NCI-H2196 (cell line): ENCODE measurements at regions not wholly inside any gene's neighbourhood (a gene's known extent, or its start where the extent isn't known, plus 50 kb on each side); places are given as distances from the start of the nearest gene placed in this dataset.
"Not testable (repeated sequence)": the region's sequence is repeated elsewhere in the genome, so short reads cannot be mapped to it uniquely, and the experiment has no call there.

Experiments
- DNase-seq: peaks from one replicate; lab custom pipeline; 2025; ENCODE audit not compliant: unreplicated experiment; lab: John Stamatoyannopoulos, UW

- no peak for DNase-seq
These were observed 69.2 kb downstream of the LYZL2 start for GRCh38 chr10:30560326-30560725.

- DNase-seq: no peak
These were observed 70.4 kb downstream of the LYZL2 start for GRCh38 chr10:30559180-30559579.

- no peak for DNase-seq
These were observed 71.1 kb downstream of the LYZL2 start for GRCh38 chr10:30558411-30558810.

GRCh38 chr10:30557884-30558283, 71.7 kb downstream of the LYZL2 start:
- DNase-seq: no peak

GRCh38 chr10:30556189-30556588, 73.4 kb downstream of the LYZL2 start:
- no peak for DNase-seq

- no peak for DNase-seq
These were observed 74.1 kb downstream of the LYZL2 start for GRCh38 chr10:30555465-30555864.

- DNase-seq: no peak
These were observed 75.1 kb downstream of the LYZL2 start for GRCh38 chr10:30554440-30554825.

GRCh38 chr10:30553626-30554439, 75.7 kb downstream of the LYZL2 start:
- DNase-seq: no peak

GRCh38 chr10:30553018-30553625, 76.4 kb downstream of the LYZL2 start:
- no peak for DNase-seq

- DNase-seq: no peak
These were observed 78.4 kb downstream of the LYZL2 start for GRCh38 chr10:30550967-30551815.

- DNase-seq: not testable (repeated sequence)
These were observed 80.3 kb downstream of the LYZL2 start for GRCh38 chr10:30549134-30549687.

GRCh38 chr10:30546511-30546910, 83.0 kb downstream of the LYZL2 start:
- DNase-seq: no peak

GRCh38 chr10:30542895-30543288, 86.7 kb downstream of the LYZL2 start:
- no peak for DNase-seq

GRCh38 chr10:30542001-30542894, 87.3 kb downstream of the LYZL2 start:
- no peak for DNase-seq

GRCh38 chr10:30540276-30540675, 89.3 kb downstream of the LYZL2 start:
- no peak for DNase-seq

- DNase-seq: no peak
These were observed 91.5 kb downstream of the LYZL2 start for GRCh38 chr10:30538086-30538485.

- DNase-seq: no peak
These were observed 92.0 kb downstream of the LYZL2 start for GRCh38 chr10:30537586-30537985.

GRCh38 chr10:30537158-30537557, 92.4 kb downstream of the LYZL2 start:
- not testable (repeated sequence) for DNase-seq

GRCh38 chr10:30536578-30536977, 93.0 kb downstream of the LYZL2 start:
- no peak for DNase-seq

- no peak for DNase-seq
These were observed 93.9 kb downstream of the LYZL2 start for GRCh38 chr10:30535677-30536076.
